BLaER1 (cell line): ENCODE measurements at regions not wholly inside any gene's neighbourhood (a gene's known extent, or its start where the extent isn't known, plus 50 kb on each side); places are given as distances from the start of the nearest gene placed in this dataset.

Experiments used
- H3K27ac ChIP-seq: shearing (Covaris generic); formaldehyde crosslinking; 2 replicates; pipeline ENCODE4 v1.8.1; 2022
- H3K27me3 ChIP-seq: shearing (Covaris generic); formaldehyde crosslinking; 2 replicates; pipeline ENCODE4 v1.8.1; 2022
- H3K36me3 ChIP-seq: shearing (Covaris generic); formaldehyde crosslinking; 2 replicates; pipeline ENCODE4 v1.8.1; 2022
- H3K4me1 ChIP-seq: shearing (Covaris generic); formaldehyde crosslinking; 2 replicates; pipeline ENCODE4 v1.8.1; 2022
- H3K4me2 ChIP-seq: shearing (Covaris generic); formaldehyde crosslinking; 2 replicates; pipeline ENCODE4 v1.8.1; 2022
- H3K4me3 ChIP-seq: shearing (Covaris generic); formaldehyde crosslinking; 2 replicates; pipeline ENCODE4 v1.8.1; 2022
- H3K9ac ChIP-seq: shearing (Covaris generic); formaldehyde crosslinking; 2 replicates; pipeline ENCODE4 v1.8.1; 2022
- H3K9me3 ChIP-seq: shearing (Covaris generic); formaldehyde crosslinking; 2 replicates; pipeline ENCODE4 v1.8.1; 2022
- H4K20me1 ChIP-seq: shearing (Covaris generic); formaldehyde crosslinking; 2 replicates; pipeline ENCODE4 v1.8.1; 2022
- Cebpa-rat ChIP-seq: shearing (Covaris generic); IDR thresholded peaks from 2 replicates; pipeline ENCODE4 v1.8.1; 2022

- Histone ChIP-seq H4K20me1 (no peaks in the 10 kb centered on the region), H3K36me3 (no peaks in the 10 kb centered on the region), H3K4me2 (no peak overlapping the region), H3K27me3 (no peaks in the 10 kb centered on the region), H3K9me3 (no peaks in the 10 kb centered on the region; the same call in 1 of the 2 replicates), H3K4me1 (no peaks in the 10 kb centered on the region), H3K4me3 (no peak overlapping the region), H3K9ac (no peak overlapping the region), H3K27ac (no peak overlapping the region)
- no peak for TF ChIP-seq Cebpa-rat
Measured at GRCh38 chr16:5333991-5334390, 236.4 kb upstream of the EEF2KMT start.

- Histone ChIP-seq H3K27me3 (no peaks in the 10 kb centered on the region), H3K4me2 (no peak overlapping the region), H3K4me3 (no peak overlapping the region), H3K36me3 (no peaks in the 10 kb centered on the region), H3K9me3 (no peaks in the 10 kb centered on the region; the same call in 1 of the 2 replicates), H3K27ac (no peak overlapping the region), H3K4me1 (no peaks in the 10 kb centered on the region), H3K9ac (no peak overlapping the region), H4K20me1 (no peaks in the 10 kb centered on the region)
- no peak for TF ChIP-seq Cebpa-rat
Measured at GRCh38 chr16:5333126-5333525, 235.5 kb upstream of the EEF2KMT start.

GRCh38 chr16:5330058-5330457 is 232.5 kb upstream of the EEF2KMT start:
- no peak overlapping the region for H3K27ac ChIP-seq
- H3K36me3 ChIP-seq, result no peaks in the 10 kb centered on the region
- H3K27me3 ChIP-seq, result no peaks in the 10 kb centered on the region
- no peaks in the 10 kb centered on the region for H4K20me1 ChIP-seq
- no peaks in the 10 kb centered on the region; the same call in 1 of the 2 replicates for H3K9me3 ChIP-seq
- H3K9ac ChIP-seq, result no peak overlapping the region
- no peak overlapping the region for H3K4me3 ChIP-seq
- H3K4me1 ChIP-seq, result no peaks in the 10 kb centered on the region
- no peak for TF ChIP-seq Cebpa-rat
- H3K4me2 ChIP-seq, result no peak overlapping the region

GRCh38 chr16:5328546-5328945 is 231.0 kb upstream of the EEF2KMT start:
- Histone ChIP-seq H3K27ac (no peak overlapping the region), H3K27me3 (no peaks in the 10 kb centered on the region), H3K36me3 (no peaks in the 10 kb centered on the region), H3K9ac (no peak overlapping the region), H4K20me1 (no peaks in the 10 kb centered on the region), H3K4me3 (no peak overlapping the region), H3K4me1 (no peaks in the 10 kb centered on the region), H3K9me3 (no peaks in the 10 kb centered on the region; the same call in 1 of the 2 replicates), H3K4me2 (no peak overlapping the region)
- TF ChIP-seq Cebpa-rat, result no peak

GRCh38 chr16:5326395-5326794 is 228.8 kb upstream of the EEF2KMT start:
- no peaks in the 10 kb centered on the region; the same call in 1 of the 2 replicates for H3K9me3 ChIP-seq

GRCh38 chr16:5325932-5326331 is 228.3 kb upstream of the EEF2KMT start:
- H3K4me2 ChIP-seq, result no peak overlapping the region
- H4K20me1 ChIP-seq, result no peaks in the 10 kb centered on the region
- no peak overlapping the region for H3K9ac ChIP-seq
- H3K27ac ChIP-seq, result no peak overlapping the region
- no peak for TF ChIP-seq Cebpa-rat
- no peaks in the 10 kb centered on the region for H3K36me3 ChIP-seq
- no peaks in the 10 kb centered on the region for H3K9me3 ChIP-seq
- no peaks in the 10 kb centered on the region for H3K27me3 ChIP-seq
- peaks cover 9% of the 10 kb centered on the region for H3K4me1 ChIP-seq
- no peak overlapping the region for H3K4me3 ChIP-seq

More at GRCh38 chr16:5326395-5326794, 228.8 kb upstream of the EEF2KMT start:
- H3K36me3 ChIP-seq, result no peaks in the 10 kb centered on the region
- TF ChIP-seq Cebpa-rat, result no peak
- H3K4me2 ChIP-seq, result no peak overlapping the region
- H4K20me1 ChIP-seq, result no peaks in the 10 kb centered on the region
- no peaks in the 10 kb centered on the region for H3K27me3 ChIP-seq
- no peak overlapping the region for H3K4me3 ChIP-seq
- H3K27ac ChIP-seq, result no peak overlapping the region
- peaks cover 4% of the 10 kb centered on the region for H3K4me1 ChIP-seq
- no peak overlapping the region for H3K9ac ChIP-seq

GRCh38 chr16:5323284-5324141 is 225.9 kb upstream of the EEF2KMT start:
- H3K36me3 ChIP-seq, result no peaks in the 10 kb centered on the region
- no peak overlapping the region for H3K27ac ChIP-seq
- H3K4me2 ChIP-seq, result no peak overlapping the region
- H3K4me1 ChIP-seq, result peaks cover 18% of the 10 kb centered on the region
- no peak for TF ChIP-seq Cebpa-rat
- H3K9me3 ChIP-seq, result no peaks in the 10 kb centered on the region
- H3K9ac ChIP-seq, result no peak overlapping the region
- no peaks in the 10 kb centered on the region for H4K20me1 ChIP-seq
- H3K4me3 ChIP-seq, result no peak overlapping the region
- H3K27me3 ChIP-seq, result no peaks in the 10 kb centered on the region

- H3K9ac ChIP-seq, result no peak overlapping the region
- no peak for TF ChIP-seq Cebpa-rat
- peaks cover 18% of the 10 kb centered on the region for H3K4me1 ChIP-seq
- no peaks in the 10 kb centered on the region for H3K27me3 ChIP-seq
- H3K9me3 ChIP-seq, result no peaks in the 10 kb centered on the region
- H3K4me2 ChIP-seq, result 0 out of 2 replicates have a peak overlapping the region, but pooled peaks have one; percentile 12
- no peaks in the 10 kb centered on the region for H3K36me3 ChIP-seq
- H4K20me1 ChIP-seq, result no peaks in the 10 kb centered on the region
- H3K4me3 ChIP-seq, result no peak overlapping the region
- no peak overlapping the region for H3K27ac ChIP-seq
Measured at GRCh38 chr16:5321930-5322329, 224.3 kb upstream of the EEF2KMT start.

- no peaks in the 10 kb centered on the region for H3K27me3 ChIP-seq
- peaks cover 18% of the 10 kb centered on the region for H3K4me1 ChIP-seq
- no peak for TF ChIP-seq Cebpa-rat
- H3K9ac ChIP-seq, result no peak overlapping the region
- no peaks in the 10 kb centered on the region for H3K9me3 ChIP-seq
- no peak overlapping the region for H3K4me2 ChIP-seq
- no peak overlapping the region for H3K27ac ChIP-seq
- H4K20me1 ChIP-seq, result no peaks in the 10 kb centered on the region
- H3K4me3 ChIP-seq, result no peak overlapping the region
- no peaks in the 10 kb centered on the region for H3K36me3 ChIP-seq
Measured at GRCh38 chr16:5319799-5320198, 222.2 kb upstream of the EEF2KMT start.

- Histone ChIP-seq H3K4me3 (no peak overlapping the region), H3K4me1 (peaks cover 9% of the 10 kb centered on the region), H3K27me3 (no peaks in the 10 kb centered on the region), H3K27ac (no peak overlapping the region), H3K4me2 (no peak overlapping the region), H3K36me3 (no peaks in the 10 kb centered on the region), H3K9me3 (no peaks in the 10 kb centered on the region), H3K9ac (no peak overlapping the region), H4K20me1 (no peaks in the 10 kb centered on the region)
- TF ChIP-seq Cebpa-rat, result no peak
Measured at GRCh38 chr16:5315914-5316313, 218.3 kb upstream of the EEF2KMT start.
